ENCODE measurements at regions not wholly inside any gene's neighbourhood (a gene's known extent, or its start where the extent isn't known, plus 50 kb on each side); places are given as distances from the start of the nearest gene placed in this dataset.
"Not testable (repeated sequence)": the region's sequence is repeated elsewhere in the genome, so short reads cannot be mapped to it uniquely, and the experiment has no call there.

DNA sequence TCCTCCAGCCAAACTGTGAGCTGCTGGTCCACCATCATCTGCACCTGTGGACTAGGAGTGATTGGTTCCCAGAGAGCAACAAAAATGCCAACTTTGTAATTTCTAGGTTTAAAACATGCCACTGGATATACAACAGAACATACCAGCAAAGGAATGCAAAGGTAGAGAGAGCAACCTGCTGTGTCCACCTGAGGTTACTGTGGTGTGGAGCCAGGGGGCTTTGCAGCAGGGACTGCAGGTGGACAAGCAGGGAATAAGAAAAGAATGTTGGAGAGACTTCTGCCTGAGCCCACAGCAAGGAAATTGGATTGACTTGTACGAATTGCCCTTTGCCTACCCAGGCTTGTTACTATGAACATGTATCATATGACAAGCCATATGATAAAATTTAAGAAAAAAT lies 345.2 kb upstream of the SPHKAP start:
- 83% methylated on average over 1 of the region's 1 CpG for WGBS
- Histone ChIP-seq H3K27me3 (no peaks in the 10 kb centered on the region), H3K4me1 (no peaks in the 10 kb centered on the region), H3K36me3 (no peaks in the 10 kb centered on the region), H3K4me3 (no peak overlapping the region), H3K27ac (replicated peaks in 1 of 4) (no peak overlapping the region), H3K9me3 (peaks cover 0 to 9% (median 0%) of the 10 kb centered on the region in 4 donors)
- DNase-seq (ENCODE audit: extremely low spot score) = no peak
- intact Hi-C loops (cut with DNase I) = no loop called here
- TF ChIP-seq POLR2AphosphoS5 (IDR thresholded peaks at IDR 0.05) (no peak), CTCF (IDR thresholded peaks at IDR 0.05) (no peak), POLR2A (IDR thresholded peaks at IDR 0.05; ENCODE audit: low read depth) (no peak), EP300 (IDR thresholded peaks at IDR 0.05) (no peak)

DNA sequence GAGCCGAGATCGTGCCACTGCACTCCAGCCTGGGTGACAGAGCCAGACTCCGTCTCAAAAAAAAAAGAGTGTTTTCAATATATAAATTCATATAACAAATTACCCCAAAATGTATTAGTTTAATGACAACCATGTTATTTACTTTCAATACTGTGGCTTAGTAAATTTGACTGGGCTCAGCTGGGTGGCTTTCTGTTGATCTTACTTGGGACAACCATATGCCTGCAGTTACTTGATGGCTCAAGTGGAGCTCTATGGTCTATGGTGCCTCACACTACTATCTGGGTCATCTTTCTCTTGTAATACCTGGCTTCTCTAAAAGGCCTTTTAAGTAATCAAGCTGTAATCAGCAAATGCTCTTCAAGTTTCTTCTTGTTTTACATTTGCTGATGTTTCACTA lies 341.5 kb upstream of the SPHKAP start:
- no peak overlapping the region for H3K27ac ChIP-seq (replicated peaks in 1 of 4)
- peaks cover 0 to 9% (median 0%) of the 10 kb centered on the region in 4 donors for H3K9me3 ChIP-seq
- no peak for DNase-seq (ENCODE audit: extremely low spot score)
- TF ChIP-seq POLR2A (IDR thresholded peaks at IDR 0.05; ENCODE audit: low read depth) = no peak
- TF ChIP-seq POLR2AphosphoS5 (IDR thresholded peaks at IDR 0.05) = no peak
- no peak for TF ChIP-seq CTCF (IDR thresholded peaks at IDR 0.05)
- no peak for TF ChIP-seq EP300 (IDR thresholded peaks at IDR 0.05)
- no peaks in the 10 kb centered on the region for H3K36me3 ChIP-seq
- H3K4me3 ChIP-seq = no peak overlapping the region
- intact Hi-C loops (cut with DNase I) = no loop called here
- 93% methylated on average over 3 of the region's 3 CpGs for WGBS
- no peaks in the 10 kb centered on the region for H3K27me3 ChIP-seq
- H3K4me1 ChIP-seq = no peaks in the 10 kb centered on the region

DNA sequence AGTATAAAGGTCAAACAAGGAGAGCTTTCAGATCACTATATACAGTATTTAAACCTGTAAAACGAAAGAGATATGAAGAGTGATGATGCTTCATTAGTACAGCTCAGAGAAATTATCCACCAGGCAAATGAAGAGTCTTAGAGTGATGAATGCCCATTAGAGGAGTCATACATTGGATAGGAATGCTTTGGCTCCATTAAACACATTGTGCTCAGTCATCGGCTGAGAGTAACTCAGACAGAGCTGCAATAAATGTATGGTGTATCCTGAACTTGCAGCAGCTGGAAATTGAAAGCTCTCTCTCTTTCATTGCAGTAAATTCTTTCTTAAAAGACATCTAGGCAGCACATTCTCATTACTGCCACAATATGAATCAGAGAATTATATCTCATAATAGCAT lies 340.8 kb upstream of the SPHKAP start:
- H3K4me1 ChIP-seq = no peaks in the 10 kb centered on the region
- H3K36me3 ChIP-seq = no peaks in the 10 kb centered on the region
- intact Hi-C loops (cut with DNase I) = no loop called here
- no peaks in the 10 kb centered on the region for H3K27me3 ChIP-seq
- no peak for DNase-seq (ENCODE audit: extremely low spot score)
- no peak for TF ChIP-seq POLR2AphosphoS5 (IDR thresholded peaks at IDR 0.05)
- no peak for TF ChIP-seq POLR2A (IDR thresholded peaks at IDR 0.05; ENCODE audit: low read depth)
- TF ChIP-seq EP300 (IDR thresholded peaks at IDR 0.05) = no peak
- TF ChIP-seq CTCF (IDR thresholded peaks at IDR 0.05) = no peak
- H3K4me3 ChIP-seq = no peak overlapping the region
- peaks cover 0 to 9% (median 0%) of the 10 kb centered on the region in 4 donors for H3K9me3 ChIP-seq
- no peak overlapping the region for H3K27ac ChIP-seq (replicated peaks in 1 of 4)
- WGBS = 67% methylated on average over 2 of the region's 2 CpGs

DNA sequence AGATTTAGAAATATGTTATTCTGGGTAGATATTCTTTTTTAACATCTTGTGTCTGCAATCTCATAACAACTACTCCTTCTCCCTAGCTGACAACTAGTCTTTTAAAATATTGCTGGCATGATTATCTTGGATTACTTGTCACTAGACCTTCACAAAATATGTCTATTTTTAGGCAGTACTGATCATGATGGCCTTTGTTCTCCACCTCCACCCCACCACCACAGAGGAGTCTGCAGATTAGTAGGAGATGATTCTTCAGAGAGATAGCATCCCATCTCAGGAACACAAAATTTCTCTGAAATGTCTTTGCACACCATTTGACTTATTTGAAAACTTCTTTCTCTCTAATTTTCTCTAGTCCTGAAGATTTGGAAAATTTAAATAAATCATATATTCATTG lies 338.1 kb upstream of the SPHKAP start:
- intact Hi-C loops (cut with DNase I) = no loop called here
- DNase-seq (ENCODE audit: extremely low spot score) = no peak
- no peak for TF ChIP-seq POLR2A (IDR thresholded peaks at IDR 0.05; ENCODE audit: low read depth)
- Histone ChIP-seq H3K4me1 (no peaks in the 10 kb centered on the region), H3K27ac (replicated peaks in 1 of 4) (no peak overlapping the region), H3K27me3 (no peaks in the 10 kb centered on the region), H3K36me3 (no peaks in the 10 kb centered on the region), H3K4me3 (no peak overlapping the region), H3K9me3 (peaks cover 0 to 9% (median 0%) of the 10 kb centered on the region in 4 donors)

- Histone ChIP-seq H3K4me3 (no peak overlapping the region), H3K27ac (replicated peaks in 1 of 4) (no peak overlapping the region), H3K9me3 (no peaks in the 10 kb centered on the region), H3K4me1 (no peaks in the 10 kb centered on the region), H3K27me3 (no peaks in the 10 kb centered on the region), H3K36me3 (no peaks in the 10 kb centered on the region)
- intact Hi-C loops (cut with DNase I) = no loop called here
- DNase-seq (ENCODE audit: extremely low spot score) = no peak
- TF ChIP-seq POLR2AphosphoS5 (IDR thresholded peaks at IDR 0.05) (no peak), POLR2A (IDR thresholded peaks at IDR 0.05; ENCODE audit: low read depth) (no peak), CTCF (IDR thresholded peaks at IDR 0.05) (no peak), EP300 (IDR thresholded peaks at IDR 0.05) (no peak)
- 81% methylated on average over 1 of the region's 1 CpG for WGBS
Measured at GRCh38 chr2:228516019-228516418, 334.5 kb upstream of the SPHKAP start.

DNA sequence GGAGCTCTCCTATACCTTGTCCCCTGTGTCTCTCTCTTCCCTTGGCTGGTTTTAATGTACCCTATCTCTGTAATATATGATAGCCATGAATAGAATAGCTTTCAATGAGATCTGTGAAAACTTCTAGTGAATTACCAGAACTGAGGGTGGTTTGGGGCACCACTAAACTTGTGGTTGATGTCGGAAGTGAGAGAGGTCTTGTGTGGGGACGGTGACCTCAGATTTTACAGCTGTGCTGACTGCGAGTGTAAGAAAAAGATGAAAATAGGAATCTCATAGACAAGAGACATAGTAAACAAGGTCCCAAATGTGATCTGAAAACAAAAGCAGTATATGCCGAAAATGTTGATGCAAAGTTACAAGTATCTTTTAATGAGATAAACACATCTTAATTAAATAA lies 332.0 kb upstream of the SPHKAP start:
- H3K36me3 ChIP-seq; H3K4me1 ChIP-seq; H3K4me3 ChIP-seq; H3K27me3 ChIP-seq; H3K9me3 ChIP-seq; H3K27ac ChIP-seq (replicated peaks in 1 of 4); DNase-seq (ENCODE audit: extremely low spot score); intact Hi-C loops (cut with DNase I): not testable (repeated sequence)
- WGBS = 89% methylated on average over 4 of the region's 4 CpGs
